ENCODE measurements at regions not wholly inside any gene's neighbourhood (a gene's known extent, or its start where the extent isn't known, plus 50 kb on each side); places are given as distances from the start of the nearest gene placed in this dataset.

DNA sequence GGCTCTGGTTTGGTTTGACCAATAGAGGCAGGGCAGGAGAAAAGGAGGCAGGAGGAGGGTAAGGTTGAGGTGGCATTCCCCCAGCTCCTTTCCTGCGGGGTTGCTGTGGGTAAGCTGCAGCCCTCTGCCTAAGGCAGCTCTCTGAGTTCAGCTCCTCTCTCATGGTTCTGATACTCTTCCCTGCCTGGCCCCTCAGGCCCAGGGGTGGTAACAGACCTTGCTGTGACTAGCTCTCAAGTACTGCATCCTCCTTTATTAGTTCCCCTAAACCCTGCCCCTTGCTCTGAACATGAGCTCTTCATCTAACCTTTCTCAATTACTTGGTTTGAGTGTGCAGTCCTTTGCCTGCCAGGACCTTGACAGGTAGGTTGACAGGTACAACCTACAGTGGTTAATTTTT, 205.5 kb downstream of the SLC4A3 start:
- no peak for TF ChIP-seq FOXJ3 (CRISPR knock-in tag; IDR thresholded peaks at IDR 0.05; ENCODE audit: borderline replicate concordance)
- TF ChIP-seq ZNF512 (CRISPR knock-in tag; IDR thresholded peaks at IDR 0.05; ENCODE audit: borderline replicate concordance): no peak
- no peak for TF ChIP-seq ZNF138 (CRISPR knock-in tag; conservative IDR thresholded peaks at IDR 0.05)
- no peak for TF ChIP-seq ATF1 (CRISPR knock-in tag; IDR thresholded peaks at IDR 0.05)
- no peak for TF ChIP-seq JUN (CRISPR knock-in tag; IDR thresholded peaks at IDR 0.05)

Data from WTC11 (cell line).